NCI-H1930 (cell line): ENCODE measurements at regions not wholly inside any gene's neighbourhood (a gene's known extent, or its start where the extent isn't known, plus 50 kb on each side); places are given as distances from the start of the nearest gene placed in this dataset.
"Not testable (repeated sequence)": the region's sequence is repeated elsewhere in the genome, so short reads cannot be mapped to it uniquely, and the experiment has no call there.

Experiments used
- DNase-seq, 2 experiments: peaks; one replicate each; lab custom pipeline; 2025; lab: John Stamatoyannopoulos, UW

DNA sequence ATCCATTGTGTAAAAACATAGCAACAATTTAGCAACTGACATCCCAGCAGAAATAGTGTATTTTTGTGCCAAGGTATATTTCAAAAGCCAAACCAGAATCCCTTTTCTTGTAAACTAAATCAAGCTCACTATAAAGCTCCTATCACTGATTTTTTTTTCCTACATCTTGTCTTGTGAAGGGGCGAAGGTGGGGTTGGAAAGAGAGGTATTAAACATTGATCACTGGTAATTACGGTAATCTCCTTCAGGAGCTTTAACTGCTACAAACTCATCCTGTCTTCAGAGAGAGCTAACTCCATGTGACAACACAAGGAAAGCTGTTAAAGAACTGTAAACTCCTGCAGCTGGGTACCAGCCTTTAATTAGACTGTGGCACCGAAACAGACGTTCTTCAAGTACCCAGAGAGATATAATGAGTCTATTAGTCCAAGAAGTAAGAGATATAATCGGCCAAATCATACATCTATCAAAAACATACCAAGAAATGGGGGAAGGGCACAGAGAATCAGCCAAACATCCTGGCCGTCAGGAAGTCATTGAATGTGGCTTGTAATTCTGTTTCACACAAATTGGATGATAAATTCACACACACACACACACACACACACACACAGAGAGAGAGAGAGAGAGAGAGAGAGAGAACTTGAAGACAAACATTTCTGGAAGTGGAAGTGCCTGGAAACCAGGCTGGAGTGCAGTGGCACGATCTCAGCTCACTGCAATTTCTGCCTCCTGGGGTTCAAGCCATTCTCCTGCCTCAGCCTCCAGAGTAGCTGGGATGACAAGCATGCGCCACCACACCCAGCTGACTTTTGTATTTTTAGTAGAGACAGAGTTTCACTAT lies 111.9 kb upstream of the PPARGC1A start:
- no peak for DNase-seq

DNA sequence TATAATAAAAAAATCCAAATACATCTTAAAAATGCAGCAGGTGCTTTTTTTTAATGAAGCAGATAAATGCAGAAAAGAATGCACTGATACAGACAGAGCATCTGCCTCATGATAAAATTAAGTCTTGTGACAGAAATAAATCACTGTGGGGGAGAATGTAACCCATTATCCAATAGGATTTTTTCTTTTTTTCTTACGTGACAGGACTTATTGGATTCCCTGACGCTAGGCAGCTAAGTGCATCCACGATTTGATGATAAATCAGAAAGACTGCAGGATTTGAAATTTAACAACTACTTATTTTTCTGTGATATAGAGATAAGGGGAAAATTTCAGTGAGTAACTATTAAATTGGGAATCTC lies 110.6 kb upstream of the PPARGC1A start:
- no peak for DNase-seq

DNA sequence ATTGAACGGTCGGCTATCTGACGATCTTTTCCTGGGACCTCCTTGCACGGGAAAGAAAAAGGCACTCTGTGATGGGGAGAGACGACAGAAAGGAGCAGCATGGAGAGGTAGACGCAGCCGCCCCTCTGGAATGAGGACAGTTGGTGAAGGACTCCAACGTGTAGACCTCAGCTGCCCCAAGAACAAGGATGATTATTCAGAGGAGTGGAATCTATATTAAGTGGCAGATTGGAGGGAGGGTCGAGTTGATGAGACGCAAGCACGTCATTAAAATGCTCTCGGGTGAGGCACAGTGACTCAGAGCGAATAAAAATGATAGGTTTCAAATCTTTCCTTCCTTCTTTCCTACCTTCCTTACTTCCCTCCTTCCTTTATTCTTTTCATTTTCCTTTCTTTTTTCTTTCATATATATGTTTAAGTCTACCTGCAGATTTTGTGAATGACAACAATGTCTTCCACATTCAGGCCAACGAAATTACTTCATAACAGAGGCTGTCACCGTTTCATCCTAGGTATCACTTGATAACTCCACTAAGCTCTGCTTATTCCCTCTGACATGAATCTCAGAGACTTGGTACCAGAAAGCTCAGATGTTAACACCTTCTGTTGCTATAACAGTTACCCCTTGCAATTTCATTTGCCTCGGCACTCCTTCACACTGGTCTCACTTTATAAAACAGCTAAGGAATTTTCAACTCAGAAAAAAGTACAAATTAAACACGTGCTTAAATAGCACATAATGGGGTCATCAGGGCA lies 110.0 kb upstream of the PPARGC1A start:
- no peak for DNase-seq

DNA sequence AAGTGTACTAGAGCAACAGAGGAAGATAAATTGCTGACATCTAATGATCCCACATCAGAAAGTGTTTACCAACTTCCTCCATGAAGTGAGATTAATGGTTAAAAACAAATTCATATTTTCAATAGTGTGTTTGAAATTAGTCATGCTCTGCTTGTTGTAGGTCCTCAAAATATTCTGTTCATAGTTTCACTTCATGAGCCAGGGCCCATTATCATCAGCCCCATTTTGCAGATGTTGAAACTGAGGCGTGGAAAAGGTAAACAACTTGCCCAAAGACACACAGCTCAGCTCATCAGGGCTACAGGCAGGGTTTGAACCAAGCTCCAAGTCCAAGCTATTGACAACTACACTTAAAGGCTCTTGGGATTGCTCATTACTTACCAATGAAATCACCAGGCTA lies 103.5 kb upstream of the PPARGC1A start:
- no peak for DNase-seq

DNA sequence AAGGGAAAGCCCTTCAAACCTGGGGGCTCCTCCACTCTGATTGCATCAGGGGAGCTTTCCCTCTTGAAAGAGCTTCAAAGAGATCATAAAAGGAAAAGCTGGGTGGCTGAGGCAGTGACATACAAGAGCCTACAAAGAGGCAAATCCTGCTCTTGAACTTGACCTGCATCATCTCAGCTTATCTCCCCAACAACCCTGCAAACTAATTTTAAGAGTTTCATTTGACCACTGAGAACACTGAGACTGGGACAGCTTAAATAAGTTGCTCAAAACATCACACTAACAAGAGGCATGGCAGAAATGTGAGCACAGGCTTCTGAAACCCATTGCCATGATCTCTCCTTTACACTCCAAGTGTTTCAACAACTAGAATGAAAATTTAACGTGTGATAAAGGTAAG lies 101.6 kb upstream of the PPARGC1A start:
- DNase-seq: no peak

DNA sequence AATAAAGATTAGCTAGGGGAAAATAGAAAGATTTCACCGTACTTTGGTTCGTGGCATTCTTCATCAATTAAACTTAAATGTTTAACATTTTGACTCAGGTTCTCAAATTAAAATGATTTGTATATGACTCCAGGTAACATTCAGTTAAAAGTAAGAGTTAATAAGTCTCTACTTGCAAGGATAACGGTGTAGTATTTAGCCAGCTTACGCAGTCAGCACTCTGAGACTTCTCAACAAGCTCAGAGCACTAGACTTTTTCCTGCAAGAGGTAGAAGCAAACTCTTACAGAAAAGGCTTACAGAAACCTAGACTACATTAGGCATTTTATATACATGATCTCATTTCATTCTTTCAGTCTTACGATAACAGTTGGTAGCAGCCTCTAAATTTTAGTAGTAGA lies 96.4 kb upstream of the PPARGC1A start:
- no peak for DNase-seq

DNA sequence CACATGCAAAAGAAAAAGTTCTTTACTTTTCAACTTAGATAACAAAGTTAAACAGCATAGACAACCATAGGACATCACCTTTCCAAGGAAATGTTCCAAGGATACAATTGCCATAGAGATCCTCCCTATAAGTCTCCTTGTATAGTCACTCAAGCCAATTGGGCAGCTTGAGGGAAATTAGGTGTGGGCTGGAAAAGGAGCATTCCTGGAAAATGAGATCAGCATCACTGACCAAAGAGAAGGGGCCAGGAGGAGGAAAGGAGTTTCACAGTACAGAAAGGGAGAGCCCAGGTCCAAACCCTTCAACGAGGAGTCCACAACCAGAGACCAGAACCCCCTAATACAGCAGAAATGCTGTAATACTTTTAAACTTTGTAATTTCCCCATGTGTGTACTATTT lies 91.5 kb upstream of the PPARGC1A start:
- DNase-seq: no peak

DNA sequence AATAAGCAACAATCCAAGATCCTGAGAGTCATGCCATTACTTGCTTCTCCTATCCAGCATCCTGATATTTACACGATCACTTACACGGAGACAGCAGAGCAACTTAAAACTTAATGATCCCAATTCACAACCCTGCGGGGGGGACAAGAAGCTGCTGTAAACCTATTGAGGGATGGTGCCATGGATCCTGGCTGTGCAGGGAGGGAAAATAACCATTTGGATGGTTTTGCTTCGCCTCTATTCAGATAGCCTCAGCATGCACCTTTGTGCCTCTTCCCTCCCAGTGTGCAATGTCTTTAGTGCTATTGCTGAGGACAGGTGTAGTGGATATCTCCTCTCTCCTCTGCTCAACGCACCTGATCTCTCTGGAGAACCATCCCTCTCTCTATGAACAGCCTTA lies 89.7 kb upstream of the PPARGC1A start:
- peak; percentile 43 to 77 for DNase-seq

DNA sequence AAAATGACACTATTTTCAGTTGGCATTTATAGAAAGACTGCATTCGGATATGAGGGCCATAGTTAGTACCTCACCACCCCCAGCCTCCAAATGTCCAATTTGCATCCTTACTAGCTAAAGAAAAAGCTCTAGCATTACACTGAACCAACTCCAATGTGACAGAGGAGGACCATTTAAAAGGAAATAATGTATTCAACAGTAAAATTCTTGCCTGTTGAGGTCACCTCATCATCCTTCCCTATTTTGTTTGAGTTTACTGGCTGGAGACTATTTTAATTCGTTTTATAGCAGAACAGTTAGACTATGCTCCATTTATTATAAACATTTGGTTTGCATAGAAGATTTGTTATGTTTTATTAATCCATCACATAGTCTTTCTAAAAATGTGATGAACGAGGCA lies 88.2 kb upstream of the PPARGC1A start:
- DNase-seq: no peak

DNA sequence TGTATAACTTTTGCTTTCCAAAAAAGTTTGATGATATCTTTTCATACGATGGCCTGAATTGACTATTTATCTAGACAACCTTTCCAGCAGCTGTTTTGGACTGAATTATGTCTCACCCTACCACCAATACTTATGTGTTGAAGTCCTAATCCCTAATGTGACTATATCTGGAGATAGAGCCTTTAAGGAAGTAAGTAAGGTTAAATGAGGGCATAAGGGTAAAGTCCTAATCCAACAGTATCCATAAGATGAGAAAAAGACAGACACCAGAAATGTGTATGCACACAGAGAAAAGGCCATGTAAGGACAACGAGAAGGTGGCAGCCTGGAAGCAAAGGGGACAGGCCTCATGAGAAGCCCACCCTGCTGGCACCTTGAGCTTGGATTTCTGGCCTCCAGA lies 86.6 kb upstream of the PPARGC1A start:
- DNase-seq: no peak

DNA sequence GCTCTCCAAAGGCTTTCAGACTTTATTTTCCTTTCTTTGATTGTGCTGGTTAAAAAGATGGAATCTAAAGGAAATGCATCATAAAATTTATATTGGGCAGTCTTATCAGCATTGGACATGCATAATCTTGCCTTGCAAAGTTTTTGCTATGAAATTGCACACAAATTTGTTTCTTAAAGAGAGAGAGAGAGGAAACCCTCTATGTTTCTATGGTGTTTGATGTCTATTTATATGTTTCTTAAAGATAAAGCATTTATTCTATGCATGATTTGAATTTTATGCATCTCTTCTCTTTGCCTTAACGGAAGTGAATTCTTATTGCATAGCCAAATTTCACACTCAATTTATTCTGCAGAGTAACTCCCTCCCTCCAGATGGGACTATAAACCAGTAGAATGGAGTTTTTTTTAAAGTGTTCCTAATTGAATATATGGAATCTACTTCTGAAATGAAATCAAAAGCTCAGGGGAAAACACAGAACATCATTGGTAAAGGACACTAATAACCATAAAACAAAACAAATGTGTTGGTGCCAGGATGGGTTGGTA lies 83.5 kb upstream of the PPARGC1A start:
- no peak for DNase-seq

DNA sequence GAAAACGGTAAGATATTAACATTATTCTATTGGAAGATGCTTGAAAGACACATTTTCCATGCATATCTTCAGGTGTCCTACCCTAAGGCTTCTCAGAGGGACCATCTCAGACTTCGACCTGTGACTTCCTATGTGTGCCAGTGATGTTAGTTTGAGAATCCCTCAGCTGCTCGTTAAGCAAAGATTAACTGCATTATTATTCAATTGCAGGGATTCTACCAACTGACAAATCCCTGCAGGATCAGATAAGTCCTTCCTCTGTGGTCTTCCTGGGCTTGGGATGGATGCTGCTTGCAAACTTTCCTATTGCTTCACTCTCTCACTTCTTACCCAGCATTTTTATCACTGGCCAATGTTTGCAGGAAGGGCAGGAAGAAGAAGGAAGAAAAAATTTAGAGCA lies 83.0 kb upstream of the PPARGC1A start:
- no peak for DNase-seq

DNA sequence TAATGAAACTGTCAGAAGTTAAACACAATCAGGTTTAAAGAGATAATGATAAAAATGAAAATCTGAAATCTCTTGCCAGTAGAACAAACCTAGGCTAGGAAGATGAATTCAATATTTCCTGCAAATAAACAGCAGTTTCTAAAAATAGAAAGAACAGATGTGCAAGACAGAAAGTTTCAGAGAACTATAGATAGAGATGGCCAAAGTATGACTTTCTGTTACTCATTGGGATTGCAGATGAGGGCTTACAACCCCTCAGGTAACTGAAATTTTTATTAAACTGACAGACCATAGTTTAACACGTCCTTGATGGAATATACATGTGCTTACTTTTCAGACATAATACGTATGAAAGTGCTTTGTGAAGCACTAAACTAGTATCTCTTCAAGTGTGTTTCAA lies 82.3 kb upstream of the PPARGC1A start:
- no peak for DNase-seq

DNA sequence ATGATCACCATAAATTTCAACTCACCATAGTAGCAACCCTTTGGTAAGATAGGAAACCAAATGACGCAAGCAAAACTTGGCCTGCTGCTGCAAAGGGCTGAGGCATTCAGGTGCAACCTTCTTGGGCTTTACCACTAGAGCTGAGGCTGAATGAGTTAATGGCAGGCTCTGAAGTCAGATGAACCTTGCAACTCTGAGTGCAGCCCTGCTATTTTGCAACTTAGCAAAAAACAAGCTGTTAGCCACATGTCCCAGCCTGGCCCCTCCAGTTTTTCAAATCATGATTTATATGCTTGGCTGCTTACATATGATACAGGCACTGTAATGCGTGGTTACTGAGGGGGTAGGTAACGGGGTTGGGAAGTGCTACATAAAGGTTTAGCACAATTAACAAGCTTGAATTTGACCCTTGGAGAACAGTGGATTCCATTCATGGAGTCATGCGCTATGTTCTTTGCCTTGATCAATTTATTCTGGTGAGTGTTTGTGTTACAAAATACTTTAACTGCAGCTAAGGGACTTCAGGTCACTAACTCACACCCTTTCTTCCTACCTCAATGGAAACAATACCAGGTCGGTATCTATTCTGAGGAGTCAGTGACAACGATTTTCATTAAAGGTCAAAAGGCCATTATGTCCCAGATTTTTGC lies 80.5 kb upstream of the PPARGC1A start:
- DNase-seq: no peak

DNA sequence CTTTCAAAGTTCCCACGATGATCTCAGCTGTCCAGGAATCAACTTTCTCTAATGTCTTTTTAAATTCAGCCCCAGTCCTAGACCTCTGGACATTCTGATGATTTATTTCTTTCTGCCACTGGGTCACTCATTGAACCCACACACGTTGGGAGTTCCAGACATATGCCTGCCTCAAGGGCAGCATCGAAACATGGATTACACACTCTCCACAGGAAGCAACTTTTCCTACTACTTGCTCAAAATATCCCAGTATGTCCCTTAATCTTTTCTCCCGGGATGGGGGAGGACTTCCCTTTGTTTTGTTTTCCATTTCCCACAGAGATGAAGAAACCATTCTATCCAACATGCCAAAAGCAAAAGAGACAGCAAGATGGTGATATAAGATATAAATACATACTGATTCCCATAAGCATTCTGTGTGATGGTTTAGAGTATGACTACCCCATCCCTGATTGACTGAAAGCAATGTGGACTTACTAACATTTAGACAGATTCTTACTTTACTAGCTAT lies 79.8 kb upstream of the PPARGC1A start:
- DNase-seq: no peak

DNA sequence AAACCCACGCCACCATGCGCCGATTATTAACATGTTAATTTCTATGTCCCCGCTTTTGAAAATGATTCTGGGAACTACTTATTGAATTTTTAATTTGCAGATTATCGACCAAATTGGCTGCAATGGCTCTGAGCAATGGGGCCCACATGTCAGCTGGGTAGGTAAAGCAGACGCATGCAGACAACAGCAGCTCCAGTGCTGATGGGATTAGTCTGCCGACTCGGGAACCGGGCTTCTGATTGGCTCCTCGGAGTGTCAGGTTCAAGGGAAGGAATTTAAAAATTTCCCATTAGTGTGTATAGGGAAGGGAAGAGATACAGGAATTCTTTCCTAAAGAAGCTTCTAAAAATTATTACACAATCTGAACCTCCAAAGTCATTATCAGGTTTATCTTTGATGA lies 77.4 kb upstream of the PPARGC1A start:
- DNase-seq: no peak

DNA sequence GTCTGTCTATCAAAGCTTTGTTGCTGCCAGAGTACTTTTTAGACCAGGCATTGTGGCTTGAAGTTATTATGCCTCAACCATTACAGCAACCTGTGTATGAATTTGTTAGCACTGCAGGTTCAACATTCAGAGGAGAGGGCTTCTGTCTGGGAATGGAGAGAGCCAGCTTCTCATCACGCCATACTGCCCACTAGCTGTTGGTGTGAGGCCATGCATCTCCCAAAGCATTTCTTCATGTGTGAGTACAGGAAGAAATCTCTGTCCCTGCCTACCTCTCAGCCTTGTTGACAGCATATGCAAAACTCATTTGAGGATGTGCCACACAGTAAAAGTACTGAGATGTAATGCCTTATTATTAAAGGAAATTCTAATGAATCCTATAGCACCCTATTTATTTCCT lies 76.9 kb upstream of the PPARGC1A start:
- DNase-seq: no peak

DNA sequence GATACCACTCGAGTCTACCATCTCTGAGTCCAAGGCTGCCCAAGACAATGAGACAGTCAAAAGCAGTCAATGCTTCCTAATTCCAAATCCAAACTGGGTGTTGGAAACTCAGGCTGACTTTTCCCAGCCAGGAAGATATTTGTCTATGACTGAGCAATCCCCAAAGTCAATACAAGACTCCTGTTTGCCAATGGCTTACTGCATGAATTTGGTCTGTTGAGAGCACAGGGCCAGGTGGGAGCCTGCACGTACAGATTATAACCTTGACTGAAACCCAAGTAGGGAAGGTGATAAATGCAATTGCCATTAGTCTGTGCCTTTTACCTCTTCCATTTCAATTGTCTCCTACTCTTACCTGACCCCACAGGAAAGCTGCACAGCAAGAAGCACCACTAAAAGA lies 72.6 kb upstream of the PPARGC1A start:
- no peak for DNase-seq

DNA sequence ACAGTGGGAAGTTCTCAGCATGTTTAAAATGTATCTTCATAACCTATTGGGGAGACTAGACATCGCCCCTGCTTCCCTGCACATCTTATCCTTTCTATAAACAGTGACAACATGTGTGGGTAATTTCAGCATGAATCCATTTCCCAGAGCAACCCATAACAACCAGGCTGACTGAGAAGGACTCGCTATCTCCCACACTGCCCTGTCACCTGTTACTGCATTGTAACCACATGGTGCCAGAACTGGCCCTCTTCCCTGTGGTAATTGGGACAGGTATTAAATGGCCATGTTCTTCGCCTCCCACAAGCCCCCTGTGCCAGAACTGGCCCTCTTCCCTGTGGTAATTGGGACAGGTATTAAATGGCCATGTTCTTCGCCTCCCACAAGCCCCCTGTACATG lies 71.5 kb upstream of the PPARGC1A start:
- not testable (repeated sequence) for DNase-seq

DNA sequence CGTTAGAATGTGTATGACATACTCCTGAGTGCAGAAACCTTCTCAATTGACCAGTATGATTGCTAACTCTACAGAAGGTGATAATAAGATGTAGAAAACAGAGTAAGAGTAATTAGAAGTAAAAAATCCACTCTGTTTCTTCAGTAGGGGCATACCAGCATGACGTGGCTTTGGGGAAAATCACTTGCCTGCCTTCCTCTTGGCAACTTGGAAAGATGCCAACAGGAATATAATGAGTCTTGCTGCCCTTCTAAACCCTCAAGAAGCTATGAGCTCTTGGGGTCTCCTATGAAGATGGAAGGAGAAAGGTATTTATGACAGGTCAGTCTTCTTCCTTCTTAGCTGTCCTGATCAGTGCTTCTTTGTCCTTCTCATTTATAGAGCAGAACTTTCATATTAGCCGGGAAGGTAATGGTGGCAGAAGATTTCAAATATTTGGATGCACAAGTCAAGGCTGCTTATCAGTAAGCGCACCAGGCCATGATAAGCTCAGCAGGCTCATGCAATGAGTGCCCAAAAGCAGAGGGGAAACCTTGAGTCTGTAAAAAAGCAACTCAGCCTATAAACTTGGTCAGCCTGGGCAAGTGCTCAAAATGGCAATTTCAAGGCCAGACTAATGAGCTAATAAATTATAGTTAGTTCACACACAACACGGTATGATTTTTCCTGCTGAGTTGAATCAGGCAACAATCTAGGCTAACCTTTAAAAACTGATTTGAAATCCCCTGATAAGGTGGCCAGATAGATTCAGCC lies 69.7 kb upstream of the PPARGC1A start:
- DNase-seq: no peak

DNA sequence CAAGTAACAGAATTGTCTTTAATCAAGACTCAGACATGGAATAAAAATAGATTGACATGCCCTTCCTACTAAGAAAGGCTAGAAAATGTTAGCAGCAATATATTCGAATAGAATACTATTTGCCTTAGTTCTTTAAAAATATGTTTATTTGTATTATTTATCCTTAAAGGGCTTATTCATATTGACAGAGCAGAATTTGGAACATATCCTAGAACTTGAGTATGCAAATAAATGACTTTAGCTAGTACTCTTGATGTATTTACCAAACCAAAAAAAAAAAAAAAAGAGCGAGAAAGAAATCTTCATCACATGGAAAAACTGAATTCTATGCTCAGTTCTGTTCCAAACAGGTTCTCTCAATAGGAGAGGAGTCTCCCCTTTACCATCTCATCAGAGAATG lies 68.9 kb upstream of the PPARGC1A start:
- no peak for DNase-seq

DNA sequence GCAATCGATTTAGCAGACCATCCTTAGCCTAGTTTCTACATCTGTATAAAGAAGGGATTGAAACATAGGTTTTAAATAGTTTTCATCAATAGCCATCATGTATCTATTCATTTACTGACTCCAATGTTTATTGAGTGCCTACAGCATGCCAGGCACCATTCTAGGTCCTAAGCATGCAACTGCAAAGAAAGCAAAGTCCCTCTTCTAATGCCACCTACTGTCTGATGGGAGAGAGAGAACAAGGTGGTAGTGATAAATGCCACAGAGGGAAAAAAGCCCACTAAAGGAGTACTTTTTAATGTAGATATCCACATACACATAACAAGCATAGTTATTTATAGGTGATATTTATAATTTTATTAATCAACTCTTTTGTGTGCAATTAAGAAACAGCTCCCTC lies 67.6 kb upstream of the PPARGC1A start:
- no peak for DNase-seq
